ENCODE measurements at regions not wholly inside any gene's neighbourhood (a gene's known extent, or its start where the extent isn't known, plus 50 kb on each side); places are given as distances from the start of the nearest gene placed in this dataset.

DNA sequence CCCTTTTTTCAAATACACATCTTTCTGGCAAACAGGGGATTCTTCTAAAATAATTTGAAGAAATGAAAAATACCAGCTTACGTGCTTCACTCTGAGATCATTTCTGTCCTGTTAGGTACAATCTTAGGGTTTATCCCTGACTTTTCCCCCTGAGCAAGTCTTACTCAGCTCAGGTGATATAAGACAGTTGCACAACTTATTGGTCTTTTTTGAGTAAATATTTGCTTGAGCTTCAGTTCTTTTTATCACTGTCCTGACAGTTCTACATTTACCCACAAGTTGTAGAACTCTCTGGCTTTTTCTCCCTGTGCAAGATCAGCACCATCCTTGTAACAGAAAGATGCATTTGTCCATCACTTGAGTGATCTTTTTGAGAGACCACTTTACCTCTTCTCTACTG is 84.9 kb downstream of the MID1IP1 start:
- Histone ChIP-seq H3K36me3 (ENCODE audit: control insufficient read depth, insufficient read depth, low read length) (no peaks in the 10 kb centered on the region), H2AK5ac (ENCODE audit: low read depth, low read length) (no peak overlapping the region), H3K27me3 (ENCODE audit: control insufficient read depth, insufficient read depth, low read length) (no peaks in the 10 kb centered on the region), H3K27ac (ENCODE audit: insufficient read depth, low read length) (no peak overlapping the region), H3K4me2 (ENCODE audit: low read depth, low read length) (no peak overlapping the region), H3K9me1 (ENCODE audit: insufficient read depth, low read length) (no peaks in the 10 kb centered on the region; the same call in 1 of the 2 replicates), H4K91ac (ENCODE audit: insufficient read depth, low read depth, low read length) (no peak overlapping the region), H2AFZ (replicated peaks; ENCODE audit: low read length, poor library complexity) (no peak overlapping the region), H3K9ac (ENCODE audit: low read depth, low read length) (no peak overlapping the region), H2BK120ac (ENCODE audit: low read depth, low read length) (no peak overlapping the region), H3K56ac (ENCODE audit: extremely low read depth, insufficient read depth, low read length) (no peak overlapping the region), H2BK20ac (ENCODE audit: low read depth, low read length) (no peak overlapping the region), H3K79me1 (ENCODE audit: low read depth in 1 of 2, low read length in 2 of 2) (no peaks in the 10 kb centered on the region; a peak in 1 of 4 replicates), H3K9me3 (ENCODE audit: control insufficient read depth, insufficient read depth, low read length) (no peaks in the 10 kb centered on the region), H3K4me1 (ENCODE audit: control insufficient read depth, insufficient read depth, low read length) (no peaks in the 10 kb centered on the region), H2AK9ac (replicated peaks; ENCODE audit: low read depth, low read length, poor library complexity) (no peak overlapping the region), H3K23ac (ENCODE audit: low read depth, low read length) (no peak overlapping the region), H4K5ac (ENCODE audit: low read depth, low read length) (no peak overlapping the region), H3K4me3 (ENCODE audit: insufficient read depth, low read depth, low read length) (no peak overlapping the region), H3K18ac (ENCODE audit: low read depth, low read length) (no peak overlapping the region), H4K20me1 (ENCODE audit: insufficient read depth, low read length) (no peaks in the 10 kb centered on the region), H2BK5ac (ENCODE audit: low read depth, low read length, poor library complexity, severe bottlenecking) (no peak overlapping the region), H2BK15ac (ENCODE audit: low read depth, low read length) (no peak overlapping the region), H4K8ac (ENCODE audit: low read depth in 2 of 2, low read length in 2 of 2) (no peak overlapping the region), H3K4ac (ENCODE audit: low read depth, low read length) (no peak overlapping the region), H3K14ac (replicated peaks; ENCODE audit: low read depth, low read length) (no peak overlapping the region)
- POLR2A ChIA-PET (ENCODE audit: unreplicated experiment) = no interaction called here
- dilution Hi-C loops (cut with HindIII; ENCODE audit: low sequenced_read_pairs, unreplicated experiment) = no loop called here
- intact Hi-C loops (cut with micrococcal nuclease) = no loop called here
- TF ChIP-seq NFE2L2 (IDR thresholded peaks at IDR 0.05; ENCODE audit: low read depth, low read length) = no peak
- TF ChIP-seq RCOR1 (IDR thresholded peaks at IDR 0.05; ENCODE audit: insufficient replicate concordance, low read length) = no peak
- no peak for TF ChIP-seq FOS (IDR thresholded peaks at IDR 0.05; ENCODE audit: low read depth, low read length)
- TF ChIP-seq BHLHE40 (IDR thresholded peaks at IDR 0.05; ENCODE audit: low read depth, low read length) = no peak
- no peak for TF ChIP-seq CEBPB (IDR thresholded peaks at IDR 0.05; ENCODE audit: low read depth, low read length)
- TF ChIP-seq POLR2A (IDR thresholded peaks at IDR 0.05; ENCODE audit: low read depth, low read length) = no peak
- TF ChIP-seq, protein P1, sequence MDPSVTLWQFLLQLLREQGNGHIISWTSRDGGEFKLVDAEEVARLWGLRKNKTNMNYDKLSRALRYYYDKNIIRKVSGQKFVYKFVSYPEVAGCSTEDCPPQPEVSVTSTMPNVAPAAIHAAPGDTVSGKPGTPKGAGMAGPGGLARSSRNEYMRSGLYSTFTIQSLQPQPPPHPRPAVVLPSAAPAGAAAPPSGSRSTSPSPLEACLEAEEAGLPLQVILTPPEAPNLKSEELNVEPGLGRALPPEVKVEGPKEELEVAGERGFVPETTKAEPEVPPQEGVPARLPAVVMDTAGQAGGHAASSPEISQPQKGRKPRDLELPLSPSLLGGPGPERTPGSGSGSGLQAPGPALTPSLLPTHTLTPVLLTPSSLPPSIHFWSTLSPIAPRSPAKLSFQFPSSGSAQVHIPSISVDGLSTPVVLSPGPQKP (IDR thresholded peaks at IDR 0.05; ENCODE audit: borderline replicate concordance, low read depth, low read length) = no peak
- TF ChIP-seq MAFK (IDR thresholded peaks at IDR 0.05; ENCODE audit: low read depth, low read length) = no peak
- no peak for TF ChIP-seq CHD1 (IDR thresholded peaks at IDR 0.05; ENCODE audit: low read depth, low read length)
- no peak for TF ChIP-seq MAZ (IDR thresholded peaks at IDR 0.05; ENCODE audit: borderline replicate concordance, low read depth, low read length)
- TF ChIP-seq, protein P2, sequence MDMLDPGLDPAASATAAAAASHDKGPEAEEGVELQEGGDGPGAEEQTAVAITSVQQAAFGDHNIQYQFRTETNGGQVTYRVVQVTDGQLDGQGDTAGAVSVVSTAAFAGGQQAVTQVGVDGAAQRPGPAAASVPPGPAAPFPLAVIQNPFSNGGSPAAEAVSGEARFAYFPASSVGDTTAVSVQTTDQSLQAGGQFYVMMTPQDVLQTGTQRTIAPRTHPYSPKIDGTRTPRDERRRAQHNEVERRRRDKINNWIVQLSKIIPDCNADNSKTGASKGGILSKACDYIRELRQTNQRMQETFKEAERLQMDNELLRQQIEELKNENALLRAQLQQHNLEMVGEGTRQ (IDR thresholded peaks at IDR 0.05; ENCODE audit: low read depth, low read length) = no peak
- no peak for TF ChIP-seq RFX5 (IDR thresholded peaks at IDR 0.05; ENCODE audit: low read depth, low read length)
- no peak for TF ChIP-seq MXI1 (IDR thresholded peaks at IDR 0.05; ENCODE audit: borderline replicate concordance, low read depth, low read length)
- no peak for TF ChIP-seq CTCF (conservative IDR thresholded peaks at IDR 0.05; ENCODE audit: low read depth, low read length)
- no peak for TF ChIP-seq RAD21 (IDR thresholded peaks at IDR 0.05; ENCODE audit: low read length)
- no peak for ATAC-seq (ENCODE audit: low read depth)
- WGBS, 2 experiments (ENCODE audit: extremely low coverage in 2 of 2, insufficient read length in 1 of 2) = no CpG with 5 or more reads among the region's 1 CpG
- no peak for DNase-seq
- BruUV-seq (replicated peaks) = no TSS peak
- CTCF ChIA-PET = no interaction called here
- in situ Hi-C loops (cut with MboI; ENCODE audit: low sequenced_read_pairs) = no loop called here

All from IMR-90 (cell line).